HCT116 (cell line): ENCODE measurements at regions not wholly inside any gene's neighbourhood (a gene's known extent, or its start where the extent isn't known, plus 50 kb on each side); places are given as distances from the start of the nearest gene placed in this dataset.

Experiments
- ATAC-seq: fragments of 200-7000 bp; cut with Tn5 transposase; 2 replicates; pipeline ENCODE4 v1.9.1; 2020; ENCODE audit warnings: mild to moderate bottlenecking, moderate library complexity
- BruUV-seq: library from RNA; stranded (reverse); fragments of 400-500 nt; replicated peaks from 2 replicates; lab custom pipeline; 2021; lab: Mats Ljungman, UMichigan
- CTCF ChIA-PET: fragments of 300-600 bp; sonication (Branson Sonifier 250); formaldehyde crosslinking; loops from one replicate; lab custom pipeline; 2021; ENCODE audit warnings: antibody characterized with exemption; lab: Charles Lee
- POLR2A ChIA-PET: fragments of 300-600, 350-600 bp; sonication (Branson Sonifier 250); formaldehyde crosslinking; loops from one replicate; lab custom pipeline; 2021; ENCODE audit warnings: antibody characterized with exemption; lab: Charles Lee
- RAD21 ChIA-PET, 2 experiments: fragments of 300-600 bp; sonication (Branson Sonifier 250); formaldehyde crosslinking; loops; one replicate each; lab custom pipeline; 2023; ENCODE audit warnings: low total read pairs in 2 of 2; ENCODE audit not compliant: uncharacterized antibody in 2 of 2, unreplicated experiment in 2 of 2, low non-redundant PET in 1 of 2; lab: Charles Lee
- DNase-seq: peaks from one replicate; pipeline ENCODE4 v3.0.0-alpha.2; 2010; ENCODE audit warnings: low read depth, low spot score
- H2AFZ ChIP-seq: fragments of 200-600 bp; shearing (Covaris generic), sonication (generic); 2 replicates; pipeline ENCODE4 v1.6.1; 2017; ENCODE audit warnings: low read depth, mixed run types, mixed read lengths, antibody characterized with exemption, low read length; ENCODE audit not compliant: poor library complexity, severe bottlenecking
- H3K27ac ChIP-seq: 2 replicates; pipeline ENCODE4 v1.5.1; 2012; ENCODE audit warnings: low read depth, low read length
- H3K27me3 ChIP-seq: fragments of 200-600 bp; sonication (generic); 2 replicates; pipeline ENCODE4 v1.6.1; 2016; ENCODE audit warnings: mixed run types, low read length, mixed read lengths; ENCODE audit not compliant: insufficient read depth
- H3K36me3 ChIP-seq, 2 experiments: fragments of 200-500 bp in 1 of 2; fragments of 200-600 bp in 1 of 2; sonication (Bioruptor generic) in 1 of 2; sonication (generic) in 1 of 2; 2 replicates each; pipeline versions ENCODE4 v1.5.1 to v1.6.1; 2014 to 2016; ENCODE audit warnings: low read length in 2 of 2, inconsistent platforms in 1 of 2, mixed read lengths in 1 of 2, mixed run types in 1 of 2; ENCODE audit not compliant: insufficient read depth in 2 of 2, control insufficient read depth in 1 of 2
- H3K4me1 ChIP-seq, 2 experiments: fragments of 200-600 bp in 1 of 2; sonication (generic) in 1 of 2; 2 replicates each; pipeline versions ENCODE4 v1.5.1 to v1.6.1; 2012 to 2017; ENCODE audit warnings: low read length in 2 of 2, inconsistent platforms in 1 of 2, mild to moderate bottlenecking in 1 of 2, mixed read lengths in 1 of 2, mixed run types in 1 of 2, moderate library complexity in 1 of 2; ENCODE audit not compliant: insufficient read depth in 2 of 2, control insufficient read depth in 1 of 2
- H3K4me2 ChIP-seq: fragments of 200-600 bp; sonication (generic); 2 replicates; pipeline ENCODE4 v1.6.1; 2017; ENCODE audit warnings: mixed run types, low read length, mixed read lengths
- H3K4me3 ChIP-seq, 2 experiments: fragments of 200-600 bp in 1 of 2; sonication (generic) in 1 of 2; replicated peaks in 1 of 2; 2 replicates each; pipeline ENCODE4 v1.5.1; 2011 to 2016; ENCODE audit warnings: low read length in 2 of 2, control low read depth in 1 of 2, low read depth in 1 of 2, mild to moderate bottlenecking in 1 of 2, mixed read lengths in 1 of 2, mixed run types in 1 of 2
- H3K79me2 ChIP-seq: fragments of 200-600 bp; sonication (generic); 2 replicates; pipeline ENCODE4 v1.6.1; 2017; ENCODE audit warnings: mild to moderate bottlenecking, mixed run types, low read length, moderate library complexity, mixed read lengths; ENCODE audit not compliant: insufficient read depth
- H3K9ac ChIP-seq: fragments of 200-600 bp; sonication (generic); 2 replicates; pipeline ENCODE4 v1.6.1; 2016; ENCODE audit warnings: low read length, mixed read lengths
- H3K9me2 ChIP-seq: fragments of 200-600 bp; sonication (generic), shearing (Covaris generic); 2 replicates; pipeline ENCODE4 v1.6.1; 2017; ENCODE audit warnings: mixed run types, mild to moderate bottlenecking, moderate library complexity; ENCODE audit not compliant: insufficient read depth
- H3K9me3 ChIP-seq, 2 experiments: fragments of 200-500 bp in 1 of 2; fragments of 200-600 bp in 1 of 2; sonication (Bioruptor generic) in 1 of 2; sonication (generic) in 1 of 2; 2 replicates each; pipeline ENCODE4 v1.6.1; 2014 to 2017; ENCODE audit warnings: low read length in 2 of 2, mixed read lengths in 2 of 2, inconsistent platforms in 1 of 2, low read depth in 1 of 2, mild to moderate bottlenecking in 1 of 2, mixed run types in 1 of 2, moderate library complexity in 1 of 2; ENCODE audit not compliant: control insufficient read depth in 1 of 2, insufficient read depth in 1 of 2
- H4K20me1 ChIP-seq: fragments of 200-600 bp; sonication (generic), shearing (Covaris generic); 2 replicates; pipeline ENCODE4 v1.6.1; 2017; ENCODE audit warnings: mixed run types, mild to moderate bottlenecking, moderate library complexity; ENCODE audit not compliant: insufficient read depth
- CEBPB ChIP-seq: IDR thresholded peaks from 2 replicates; pipeline ENCODE4 v1.6.1; 2012; ENCODE audit warnings: low read depth
- ELF1 ChIP-seq: IDR thresholded peaks from 2 replicates; pipeline ENCODE4 v1.6.1; 2012; ENCODE audit warnings: low read depth, borderline replicate concordance
- EZH2phosphoT487 ChIP-seq: fragments of 200-600 bp; IDR thresholded peaks from 2 replicates; pipeline ENCODE4 v1.6.1; 2018; ENCODE audit warnings: antibody characterized with exemption, borderline replicate concordance
- FOSL1 ChIP-seq: IDR thresholded peaks from 2 replicates; pipeline ENCODE4 v1.6.1; 2012; ENCODE audit warnings: low read depth
- JUND ChIP-seq: IDR thresholded peaks from 2 replicates; pipeline ENCODE4 v1.6.1; 2012
- POLR2AphosphoS5 ChIP-seq: IDR thresholded peaks from 2 replicates; pipeline ENCODE4 v1.6.1; 2011; ENCODE audit warnings: mild to moderate bottlenecking, low read depth, low read length, moderate library complexity
- TCF7L2 ChIP-seq: IDR thresholded peaks from 2 replicates; pipeline ENCODE4 v1.7.0; 2011; ENCODE audit warnings: borderline replicate concordance, inconsistent platforms; ENCODE audit not compliant: insufficient read depth, insufficient read length; ENCODE audit errors: extremely low read depth
- YY1 ChIP-seq: IDR thresholded peaks from 2 replicates; pipeline ENCODE4 v1.6.1; 2011; ENCODE audit warnings: low read length, low read depth, moderate library complexity, mild to moderate bottlenecking; ENCODE audit not compliant: insufficient replicate concordance; ENCODE audit errors: extremely low read depth
- ZBTB33 ChIP-seq: IDR thresholded peaks from 2 replicates; pipeline ENCODE4 v1.6.1; 2011; ENCODE audit warnings: mild to moderate bottlenecking, low read length, moderate library complexity; ENCODE audit not compliant: insufficient replicate concordance; ENCODE audit errors: extremely low read depth
- ZFX ChIP-seq: fragments of 450-650 bp; IDR thresholded peaks from 2 replicates; pipeline ENCODE4 v1.6.1; 2017
- intact Hi-C: fragments of 100-400 bp; cut with micrococcal nuclease; formaldehyde crosslinking; loops from 2 replicates; pipeline ENCODE4 v1.10.0; 2022
- TF ChIP-seq, protein P1 (sequence below), 3 experiments: fragments of 200-600 bp in 1 of 3; sonication (generic) in 1 of 3; IDR thresholded peaks in 2 of 3; conservative IDR thresholded peaks in 1 of 3; 2 replicates each; pipeline ENCODE4 v1.5.1; 2012 to 2017; ENCODE audit warnings: low read depth in 2 of 3, low read length in 2 of 3, antibody characterized with exemption in 1 of 3, borderline replicate concordance in 1 of 3, control low read depth in 1 of 3, mild to moderate bottlenecking in 1 of 3, mixed read lengths in 1 of 3, mixed run types in 1 of 3, moderate library complexity in 1 of 3; ENCODE audit not compliant: insufficient read depth in 1 of 3

- intact Hi-C loops = no loop called here
- no peak for ATAC-seq
- H3K9me2 ChIP-seq = no peaks in the 10 kb centered on the region
- TF ChIP-seq ZBTB33 = no peak
- TF ChIP-seq JUND = no peak
- TF ChIP-seq CEBPB = no peak
- no peak overlapping the region for H3K4me2 ChIP-seq
- no peaks in the 10 kb centered on the region for H3K36me3 ChIP-seq
- no peak overlapping the region for H3K4me3 ChIP-seq
- RAD21 ChIA-PET = no interaction called here
- CTCF ChIA-PET = no interaction called here
- peaks cover 4 to 29% of the 10 kb centered on the region in 2 experiments; a peak in 2 of 4 replicates for H3K9me3 ChIP-seq
- H4K20me1 ChIP-seq = no peaks in the 10 kb centered on the region
- BruUV-seq = no TSS peak
- no peak for DNase-seq
- no peaks in the 10 kb centered on the region for H3K4me1 ChIP-seq
- H2AFZ ChIP-seq = no peak overlapping the region
- H3K9ac ChIP-seq = no peak overlapping the region
- no peaks in the 10 kb centered on the region for H3K79me2 ChIP-seq
- H3K27ac ChIP-seq = no peak overlapping the region
- POLR2A ChIA-PET = no interaction called here
- no peaks in the 10 kb centered on the region for H3K27me3 ChIP-seq
Observed at GRCh38 chr15:27679203-27679602, 419.9 kb downstream of the OCA2 start.

- H3K4me1 ChIP-seq = no peaks in the 10 kb centered on the region
- no peaks in the 10 kb centered on the region for H3K79me2 ChIP-seq
- H3K9me3 ChIP-seq = peaks cover 4 to 27% of the 10 kb centered on the region in 2 experiments; a peak in 2 of 4 replicates
- no peaks in the 10 kb centered on the region for H3K9me2 ChIP-seq
- RAD21 ChIA-PET = no interaction called here
- H3K36me3 ChIP-seq = no peaks in the 10 kb centered on the region
- intact Hi-C loops = no loop called here
- H3K27ac ChIP-seq = no peak overlapping the region
- H3K9ac ChIP-seq = no peak overlapping the region
- H3K4me3 ChIP-seq = no peak overlapping the region
- ATAC-seq = no peak
- POLR2A ChIA-PET = no interaction called here
- H2AFZ ChIP-seq = no peak overlapping the region
- TF ChIP-seq EZH2phosphoT487 = no peak
- no peak for TF ChIP-seq ZFX
- TF ChIP-seq, protein P1, sequence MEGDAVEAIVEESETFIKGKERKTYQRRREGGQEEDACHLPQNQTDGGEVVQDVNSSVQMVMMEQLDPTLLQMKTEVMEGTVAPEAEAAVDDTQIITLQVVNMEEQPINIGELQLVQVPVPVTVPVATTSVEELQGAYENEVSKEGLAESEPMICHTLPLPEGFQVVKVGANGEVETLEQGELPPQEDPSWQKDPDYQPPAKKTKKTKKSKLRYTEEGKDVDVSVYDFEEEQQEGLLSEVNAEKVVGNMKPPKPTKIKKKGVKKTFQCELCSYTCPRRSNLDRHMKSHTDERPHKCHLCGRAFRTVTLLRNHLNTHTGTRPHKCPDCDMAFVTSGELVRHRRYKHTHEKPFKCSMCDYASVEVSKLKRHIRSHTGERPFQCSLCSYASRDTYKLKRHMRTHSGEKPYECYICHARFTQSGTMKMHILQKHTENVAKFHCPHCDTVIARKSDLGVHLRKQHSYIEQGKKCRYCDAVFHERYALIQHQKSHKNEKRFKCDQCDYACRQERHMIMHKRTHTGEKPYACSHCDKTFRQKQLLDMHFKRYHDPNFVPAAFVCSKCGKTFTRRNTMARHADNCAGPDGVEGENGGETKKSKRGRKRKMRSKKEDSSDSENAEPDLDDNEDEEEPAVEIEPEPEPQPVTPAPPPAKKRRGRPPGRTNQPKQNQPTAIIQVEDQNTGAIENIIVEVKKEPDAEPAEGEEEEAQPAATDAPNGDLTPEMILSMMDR (IDR thresholded peaks at IDR 0.05 in 2 of 3, conservative IDR thresholded peaks at IDR 0.05 in 1 of 3; ENCODE audit: borderline replicate concordance in 1 of 3, insufficient read depth in 1 of 3, low read depth in 2 of 3, low read length in 2 of 3) = no peak
- TF ChIP-seq YY1 = no peak
- TF ChIP-seq ELF1 = no peak
- TF ChIP-seq POLR2AphosphoS5 = no peak
- TF ChIP-seq FOSL1 = no peak
- no peak for TF ChIP-seq TCF7L2
- no peak for TF ChIP-seq ZBTB33
- DNase-seq = no peak
- BruUV-seq = no TSS peak
- H4K20me1 ChIP-seq = no peaks in the 10 kb centered on the region
- H3K27me3 ChIP-seq = no peaks in the 10 kb centered on the region
- CTCF ChIA-PET = no interaction called here
- H3K4me2 ChIP-seq = no peak overlapping the region
Observed at GRCh38 chr15:27677951-27678350, 421.2 kb downstream of the OCA2 start.
